CD4-positive, alpha-beta T cell treated with Interleukin-4 for 1 hour (primary cell): ENCODE measurements at regions not wholly inside any gene's neighbourhood (a gene's known extent, or its start where the extent isn't known, plus 50 kb on each side); places are given as distances from the start of the nearest gene placed in this dataset.

Source experiments
- DNase-seq, 2 donors: peaks; one replicate each; pipeline ENCODE4 v3.0.0-alpha.2; 2020 to 2022

DNA sequence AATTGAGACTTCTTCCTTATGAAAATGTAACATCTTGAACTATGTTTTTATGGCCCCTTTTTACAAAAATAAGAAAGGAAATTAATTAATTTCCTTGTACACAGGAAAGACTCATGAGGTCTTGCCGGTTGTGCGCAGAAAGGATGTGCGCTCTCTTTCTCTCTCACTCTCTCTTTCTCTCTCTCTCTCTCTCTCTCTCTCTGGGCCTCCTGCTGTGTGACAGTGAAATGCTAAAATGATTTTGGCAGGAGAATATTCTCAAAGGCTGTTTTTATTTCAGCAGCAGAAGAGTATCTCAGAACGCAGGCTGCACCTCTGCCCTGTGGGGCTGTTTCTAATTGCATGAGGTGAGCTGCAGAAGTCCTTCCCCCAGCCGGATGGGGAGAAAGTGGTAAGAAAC lies 349.0 kb downstream of the MID1IP1 start:
- DNase-seq = no peak

DNA sequence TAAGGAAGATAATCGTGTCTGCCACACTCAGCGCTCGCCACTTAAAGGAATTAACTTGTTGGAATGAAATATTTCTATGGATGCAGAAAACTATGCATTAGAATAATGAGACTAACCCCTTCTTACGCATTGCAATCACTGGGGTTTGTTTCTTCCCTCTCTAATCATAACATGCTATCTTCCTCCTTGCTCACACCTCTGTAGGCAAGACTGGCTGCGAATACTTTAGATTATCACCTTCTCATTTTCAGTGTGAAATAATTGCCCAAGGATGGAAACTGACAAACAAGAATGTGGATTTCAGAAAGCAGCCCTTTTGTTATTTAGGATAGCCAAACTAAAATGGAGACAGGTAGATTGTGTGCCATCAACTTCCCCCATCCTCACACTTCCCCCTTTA lies 349.4 kb downstream of the MID1IP1 start:
- DNase-seq = no peak

GRCh38 chrX:39152106-39152649 lies 350.9 kb downstream of the MID1IP1 start:
- no peak for DNase-seq

- DNase-seq = no peak
Measured at GRCh38 chrX:39156051-39156450, 354.8 kb downstream of the MID1IP1 start.

GRCh38 chrX:39157006-39157405 lies 355.7 kb downstream of the MID1IP1 start:
- no peak for DNase-seq

DNA sequence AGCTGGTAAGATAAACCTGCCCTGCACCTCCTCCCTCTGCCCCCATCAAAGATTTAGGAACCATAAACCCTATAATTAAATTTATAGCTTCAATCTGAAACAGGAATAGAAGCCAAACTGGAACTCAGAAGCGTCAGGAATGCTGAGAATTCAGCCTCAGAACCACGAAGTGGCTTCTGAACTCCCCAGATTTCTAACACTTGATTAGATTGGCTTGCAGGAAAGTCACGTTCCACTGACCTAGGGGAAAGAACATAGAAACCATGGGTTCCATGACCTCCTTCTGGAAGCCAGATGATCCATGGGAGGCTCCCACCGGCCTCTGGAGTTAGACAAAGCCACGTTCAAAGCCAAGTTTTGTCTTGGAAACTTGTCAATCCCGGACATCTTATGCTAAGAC lies 356.5 kb downstream of the MID1IP1 start:
- no peak for DNase-seq

- DNase-seq = peak in 1 of 2 donors; percentile 42
Measured at GRCh38 chrX:39158801-39159657, 357.8 kb downstream of the MID1IP1 start.

DNA sequence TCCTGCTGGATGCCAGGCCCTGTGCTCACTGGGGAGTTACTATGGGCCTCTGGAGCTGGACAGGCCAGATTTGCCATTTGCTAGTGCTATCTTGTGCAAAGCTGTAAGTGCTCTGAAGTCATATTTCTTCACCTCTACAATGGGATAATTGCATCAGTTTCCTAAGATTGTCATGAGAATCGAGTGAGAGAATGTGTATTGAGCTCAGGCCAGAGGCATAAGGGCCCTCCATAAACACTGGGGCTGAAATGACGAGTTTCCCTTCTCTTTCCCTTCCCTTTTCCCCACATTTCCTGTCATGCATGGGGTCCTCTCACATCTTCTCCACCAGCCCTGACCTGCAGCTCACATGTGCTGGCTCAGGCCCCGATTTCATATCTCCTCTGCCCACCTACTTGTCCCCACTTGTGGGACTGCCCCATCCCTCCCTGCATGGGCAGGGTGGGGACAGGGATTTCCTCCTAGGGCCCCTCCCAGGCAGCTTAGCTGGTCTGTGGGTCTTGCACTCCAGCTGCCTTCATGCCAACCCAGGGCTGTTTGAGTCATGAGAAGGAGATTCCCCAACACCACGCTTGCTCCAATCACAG lies 358.8 kb downstream of the MID1IP1 start:
- DNase-seq = no peak

DNA sequence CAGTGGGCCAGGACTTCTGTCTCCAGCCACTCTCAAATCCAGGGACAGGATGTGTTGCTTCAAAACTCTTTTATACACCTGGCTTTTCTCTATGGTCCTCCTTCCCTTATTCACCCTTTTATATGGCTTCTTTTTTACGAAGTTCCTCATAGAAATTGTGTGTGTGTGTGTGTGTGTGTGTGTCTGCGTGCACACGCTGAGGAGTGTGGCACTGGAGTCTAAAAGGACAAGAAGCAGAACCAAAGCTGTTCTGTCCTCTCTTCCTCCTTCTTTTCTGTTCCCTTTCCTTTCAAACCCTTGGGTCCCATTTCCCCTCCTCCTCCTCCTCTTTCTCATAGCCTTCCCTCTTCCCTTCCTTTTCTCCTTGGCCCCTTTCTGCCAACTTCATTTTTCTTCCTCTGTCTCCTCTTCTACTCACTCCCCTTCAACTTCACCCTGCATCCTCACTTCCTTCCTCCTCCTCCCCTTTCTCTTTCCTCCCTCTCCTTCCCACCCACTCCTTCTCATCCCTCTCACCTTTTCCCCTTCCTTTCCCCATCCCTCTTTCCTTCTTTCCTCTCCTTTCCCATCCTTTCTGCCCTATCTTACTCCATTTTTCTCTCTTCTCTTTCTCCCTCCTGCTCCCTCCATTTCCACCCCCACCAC lies 360.5 kb downstream of the MID1IP1 start:
- DNase-seq = no peak

DNA sequence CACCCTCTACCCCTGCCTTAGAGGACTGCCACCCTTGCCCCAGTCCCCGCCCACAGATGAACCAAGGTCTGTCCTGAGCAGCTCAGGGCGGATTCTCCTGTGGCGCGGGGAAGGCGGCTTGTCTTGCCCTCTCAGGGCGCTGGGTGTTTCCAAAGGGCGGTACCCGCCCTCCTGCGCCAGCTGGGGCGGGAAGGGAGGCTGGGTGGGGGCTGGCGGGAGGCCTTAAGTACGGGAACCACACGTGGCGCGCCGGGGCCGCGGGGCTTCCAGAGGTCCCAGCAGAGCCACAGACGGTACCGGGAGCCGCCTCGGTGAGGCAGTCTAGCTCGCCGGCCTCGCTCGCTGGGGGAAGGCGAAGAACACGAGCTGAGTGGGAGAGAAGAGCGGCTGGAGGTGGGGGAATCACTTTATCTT lies 361.1 kb downstream of the MID1IP1 start:
- DNase-seq = peak; percentile 26 to 35

GRCh38 chrX:39163581-39164126 lies 362.4 kb downstream of the MID1IP1 start:
- no peak for DNase-seq

DNA sequence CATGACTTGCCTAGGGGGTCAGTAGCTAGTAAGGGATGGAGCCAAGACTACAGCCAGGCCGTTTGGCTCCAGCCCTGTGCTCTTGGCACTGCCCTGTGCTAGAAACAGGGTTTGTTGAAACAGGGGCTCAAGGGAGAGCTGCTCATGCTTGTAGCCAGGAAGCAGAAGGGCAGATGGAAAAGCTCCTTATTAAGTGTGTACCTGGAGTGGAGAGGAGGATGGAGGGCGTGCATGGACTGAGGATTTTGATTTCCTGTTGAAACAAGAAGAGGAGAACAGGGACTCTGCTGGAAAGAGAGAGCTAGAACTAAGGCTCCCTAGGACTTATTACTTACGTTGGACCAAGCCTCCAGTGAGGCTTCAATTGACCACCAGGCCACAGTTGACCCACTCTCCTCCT lies 363.0 kb downstream of the MID1IP1 start:
- no peak for DNase-seq

- no peak for DNase-seq
Measured at GRCh38 chrX:39165185-39165584, 363.9 kb downstream of the MID1IP1 start.

GRCh38 chrX:39165773-39166172 lies 364.5 kb downstream of the MID1IP1 start:
- no peak for DNase-seq

DNA sequence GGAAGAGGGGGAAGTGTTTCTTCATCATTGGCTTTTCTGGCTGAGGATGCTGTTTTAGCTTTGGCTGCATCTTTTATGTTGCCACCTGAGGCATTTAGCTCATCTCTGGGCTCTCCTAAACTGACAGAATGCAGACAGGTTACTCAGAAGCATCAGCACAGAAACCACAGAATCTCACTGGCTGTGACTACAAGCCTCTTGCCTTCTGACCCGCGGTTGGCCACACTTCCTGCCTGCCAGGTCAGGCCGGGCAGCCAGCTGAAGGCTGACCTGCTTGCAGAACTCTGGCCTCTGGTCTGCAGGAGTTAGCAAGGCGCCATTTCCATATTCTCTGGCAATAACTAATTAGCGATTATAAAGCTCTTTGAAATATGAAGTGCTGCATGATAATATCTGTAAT lies 366.5 kb downstream of the MID1IP1 start:
- no peak for DNase-seq

DNA sequence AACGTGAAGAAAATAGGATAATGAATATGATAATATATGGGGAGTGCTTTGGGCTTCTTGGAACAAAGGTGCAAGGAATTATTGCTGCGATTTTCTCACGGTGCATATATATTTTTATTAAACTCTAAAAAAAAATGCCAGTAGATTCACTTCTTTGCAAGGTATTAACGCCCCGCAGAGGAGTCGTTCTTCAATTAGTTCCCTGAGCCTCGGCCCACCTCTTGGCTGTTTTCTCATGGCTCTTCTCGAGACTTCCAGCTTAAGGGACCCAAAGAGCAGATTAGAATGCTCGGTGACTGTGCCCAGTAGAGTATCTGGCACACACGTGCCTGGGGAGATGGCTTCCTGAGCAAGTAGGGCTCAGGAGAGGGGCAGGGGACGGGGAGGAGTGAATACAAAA lies 367.4 kb downstream of the MID1IP1 start:
- no peak for DNase-seq

- DNase-seq = no peak
Measured at GRCh38 chrX:39169976-39170375, 368.7 kb downstream of the MID1IP1 start.

DNA sequence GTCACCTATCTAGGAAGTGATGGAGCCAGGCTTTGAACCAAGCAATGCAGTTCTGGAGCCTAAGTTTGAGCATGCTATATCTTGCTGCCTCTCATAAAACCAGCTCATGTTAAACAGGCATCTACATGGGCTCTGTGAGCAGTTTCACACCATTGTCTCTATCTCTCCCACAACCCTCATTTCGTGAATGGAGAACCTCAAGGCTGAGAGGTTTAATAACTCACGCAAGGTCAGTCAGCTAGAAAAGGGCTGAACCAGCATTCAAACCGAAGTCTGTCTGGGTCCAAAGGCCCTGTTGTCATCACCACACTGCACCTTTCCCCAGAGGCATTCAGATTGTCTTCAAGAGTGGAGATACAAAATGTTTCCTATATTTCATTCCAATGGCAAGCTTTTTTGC lies 369.2 kb downstream of the MID1IP1 start:
- DNase-seq = no peak

DNA sequence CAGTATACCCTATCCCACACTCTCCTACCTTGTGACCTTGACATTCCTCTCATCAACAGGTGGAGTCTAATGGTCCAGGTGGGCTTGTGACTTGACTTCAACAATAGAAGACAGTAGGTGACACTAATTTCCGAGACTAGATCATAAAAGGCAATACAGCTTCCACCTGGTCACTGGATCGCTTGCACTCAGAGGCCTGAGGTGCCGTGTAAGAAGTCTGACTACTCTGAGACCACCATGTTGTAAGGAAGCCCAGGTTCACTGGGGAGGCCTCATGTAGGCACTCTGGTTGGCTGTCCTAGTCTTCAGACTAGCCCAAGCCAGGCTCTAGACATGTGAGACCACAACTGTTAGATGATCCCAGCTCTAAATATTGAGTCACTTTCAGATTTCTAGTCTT lies 370.4 kb downstream of the MID1IP1 start:
- no peak for DNase-seq

GRCh38 chrX:39174241-39174771 lies 373.0 kb downstream of the MID1IP1 start:
- no peak for DNase-seq

DNA sequence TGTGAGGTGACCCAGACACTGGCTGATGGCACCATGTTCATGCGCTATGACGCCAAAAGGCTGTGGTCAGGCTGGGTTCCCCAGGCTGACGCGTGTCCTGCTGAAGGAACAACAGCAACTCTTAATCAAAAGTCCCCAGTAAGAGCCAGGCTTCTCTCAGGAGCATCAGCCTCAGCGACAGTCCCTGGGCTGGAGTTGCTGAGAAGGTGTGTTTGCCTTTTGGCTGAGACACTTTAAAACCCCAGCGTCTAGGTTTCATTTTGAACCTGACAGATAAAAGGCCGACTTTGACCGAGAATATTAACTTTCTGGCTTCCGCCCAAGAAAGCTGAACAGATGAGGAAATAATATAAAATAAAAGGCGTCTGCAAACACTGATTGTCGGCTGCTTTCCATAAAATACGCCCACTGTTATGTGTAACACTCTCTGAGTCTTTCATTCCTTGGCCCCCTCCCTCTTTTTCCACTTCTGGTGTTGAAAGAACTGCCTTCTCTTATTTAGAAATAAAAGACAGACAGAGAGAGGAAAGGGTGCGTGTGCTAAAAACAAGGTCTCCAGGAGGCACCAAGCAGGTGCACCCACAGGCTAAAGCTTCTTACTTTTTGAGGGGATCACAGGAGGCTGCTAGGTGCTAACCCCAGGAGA lies 373.6 kb downstream of the MID1IP1 start:
- peak; percentile 55 for DNase-seq

DNA sequence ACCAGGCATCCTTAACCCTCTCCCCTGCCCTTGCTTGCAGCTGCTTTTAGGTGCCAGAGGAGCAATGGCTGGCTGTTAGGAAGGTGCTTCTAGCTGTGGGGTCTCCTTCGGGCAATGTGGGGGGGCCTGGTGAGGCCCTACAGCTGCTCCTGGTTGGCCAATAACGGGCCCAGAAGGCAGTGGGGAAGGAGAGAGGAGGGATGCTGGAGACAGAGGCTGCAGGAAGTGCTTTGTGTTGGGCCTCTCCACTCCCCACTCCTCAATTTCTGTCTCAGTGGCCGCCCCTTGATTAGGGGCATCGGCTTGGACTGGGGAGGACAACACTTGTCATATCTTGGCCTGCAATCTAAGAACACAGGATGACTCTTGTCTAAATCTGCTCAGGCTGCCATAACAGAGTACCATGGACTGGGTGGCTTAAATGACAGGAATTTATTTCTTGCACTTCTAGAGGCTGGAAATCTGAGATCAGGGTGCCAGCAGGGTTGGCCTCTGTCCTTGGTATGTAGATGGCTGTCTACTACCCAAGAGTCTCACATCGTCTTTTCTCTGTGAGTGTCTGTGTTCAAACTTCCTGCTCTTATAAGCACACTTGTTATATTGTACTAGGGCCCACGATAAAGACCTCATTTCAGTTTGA lies 374.3 kb downstream of the MID1IP1 start:
- no peak for DNase-seq
